Endothelial cell of umbilical vein (primary cell): ENCODE measurements at regions not wholly inside any gene's neighbourhood (a gene's known extent, or its start where the extent isn't known, plus 50 kb on each side); places are given as distances from the start of the nearest gene placed in this dataset.

Source experiments
- BruUV-seq: library from RNA; stranded (reverse); fragments of 400-500 nt; replicated peaks from 2 replicates; lab custom pipeline; 2021; lab: Mats Ljungman, UMichigan
- CTCF ChIA-PET: fragments of 300-600, 350-600 bp; sonication (Branson Sonifier 250); formaldehyde crosslinking; loops from one replicate; lab custom pipeline; 2021; ENCODE audit warnings: antibody characterized with exemption, inconsistent platforms; lab: Charles Lee
- POLR2A ChIA-PET: fragments of 300-600, 350-600 bp; sonication (Branson Sonifier 250); formaldehyde crosslinking; loops from one replicate; lab custom pipeline; 2021; ENCODE audit warnings: antibody characterized with exemption, inconsistent platforms; lab: Charles Lee
- DNase-seq: peaks from one replicate; pipeline ENCODE4 v3.0.0-alpha.2; 2011; ENCODE audit warnings: low read depth, low spot score
- FAIRE-seq: peaks from 2 replicates; lab custom pipeline; 2011; peaks lifted over from hg19 to GRCh38; lab: Jason Lieb, UNC
- H2AFZ ChIP-seq: 2 replicates; pipeline ENCODE4 v1.6.0; 2012; ENCODE audit warnings: low read depth, low read length, control low read depth, inconsistent platforms
- H3K27ac ChIP-seq: 2 replicates; pipeline ENCODE4 v1.5.1; 2011; ENCODE audit warnings: low read depth, mild to moderate bottlenecking, control low read depth, low read length, moderate library complexity; ENCODE audit not compliant: insufficient read depth
- H3K27me3 ChIP-seq, 2 experiments: 2 replicates each; pipeline versions ENCODE4 v1.6.0 to v1.6.1; 2011; ENCODE audit warnings: low read length in 2 of 2, mixed read lengths in 1 of 2; ENCODE audit not compliant: control insufficient read depth in 2 of 2, insufficient read depth in 2 of 2
- H3K36me3 ChIP-seq, 2 experiments: 2 replicates in 1 of 2; 3 replicates in 1 of 2; pipeline ENCODE4 v1.5.1; 2011; ENCODE audit warnings: low read length in 2 of 2, mild to moderate bottlenecking in 1 of 2, moderate library complexity in 1 of 2; ENCODE audit not compliant: control insufficient read depth in 2 of 2, insufficient read depth in 2 of 2; ENCODE audit errors: extremely low read depth in 1 of 2
- H3K4me1 ChIP-seq: 3 replicates; pipeline ENCODE4 v1.5.1; 2011; ENCODE audit warnings: mild to moderate bottlenecking, low read length; ENCODE audit not compliant: control insufficient read depth, insufficient read depth; ENCODE audit errors: extremely low read depth
- H3K4me2 ChIP-seq: 2 replicates; pipeline ENCODE4 v1.6.1; 2011; ENCODE audit warnings: low read length, control low read depth, mixed read lengths; ENCODE audit not compliant: insufficient read depth
- H3K4me3 ChIP-seq, 3 experiments: fragments of 200-600 bp in 1 of 3; sonication (generic), shearing (Covaris generic) in 1 of 3; replicated peaks in 1 of 3; 2 replicates each; pipeline ENCODE4 v1.5.1; 2011 to 2016; ENCODE audit warnings: control low read depth in 3 of 3, low read length in 3 of 3, mild to moderate bottlenecking in 2 of 3, inconsistent platforms in 1 of 3, low read depth in 1 of 3, moderate library complexity in 1 of 3; ENCODE audit not compliant: insufficient read depth in 1 of 3
- H3K79me2 ChIP-seq: 2 replicates; pipeline ENCODE4 v1.6.0; 2012; ENCODE audit warnings: low read length, inconsistent platforms; ENCODE audit not compliant: control insufficient read depth, insufficient read depth
- H3K9ac ChIP-seq: replicated peaks from 2 replicates; pipeline ENCODE3; 2011; ENCODE audit warnings: low read length, control low read depth; ENCODE audit not compliant: insufficient read depth; ENCODE audit errors: extremely low read depth
- H3K9me1 ChIP-seq: replicated peaks from 3 replicates; pipeline ENCODE4 v1.6.0; 2011; ENCODE audit warnings: mild to moderate bottlenecking, low read length; ENCODE audit not compliant: control insufficient read depth, insufficient read depth; ENCODE audit errors: extremely low read depth
- H3K9me3 ChIP-seq: replicated peaks from 2 replicates; pipeline ENCODE4 v1.5.1; 2012; ENCODE audit warnings: low read length, inconsistent platforms; ENCODE audit not compliant: control insufficient read depth, insufficient read depth
- H4K20me1 ChIP-seq: replicated peaks from 2 replicates; pipeline ENCODE3; 2011; ENCODE audit warnings: mild to moderate bottlenecking, low read length; ENCODE audit not compliant: control insufficient read depth, insufficient read depth; ENCODE audit errors: extremely low read depth
- FOS ChIP-seq: IDR thresholded peaks from 2 replicates; pipeline ENCODE4 v1.6.1; 2011; ENCODE audit warnings: mild to moderate bottlenecking, low read length, moderate library complexity, borderline replicate concordance; ENCODE audit not compliant: insufficient read depth
- GATA2 ChIP-seq: IDR thresholded peaks from 2 replicates; pipeline ENCODE4 v1.7.0; 2011; ENCODE audit warnings: low read depth, mild to moderate bottlenecking, moderate library complexity, mixed read lengths, low read length; ENCODE audit not compliant: insufficient read length, insufficient read depth
- JUN ChIP-seq: IDR thresholded peaks from 2 replicates; pipeline ENCODE4 v1.6.1; 2011; ENCODE audit warnings: borderline replicate concordance, low read depth; ENCODE audit not compliant: insufficient read length, insufficient read depth
- MYC ChIP-seq: IDR thresholded peaks from one replicate; pipeline ENCODE4 v1.6.1; 2011; ENCODE audit warnings: mild to moderate bottlenecking, low read depth, low read length
- POLR2A ChIP-seq: IDR thresholded peaks from 2 replicates; pipeline ENCODE4 v1.6.1; 2012; ENCODE audit warnings: low read depth, mild to moderate bottlenecking, control low read depth, low read length
- POLR2AphosphoS5 ChIP-seq: IDR thresholded peaks from 2 replicates; pipeline ENCODE4 v1.6.1; 2012; ENCODE audit warnings: low read depth, mild to moderate bottlenecking, control low read depth, low read length, moderate library complexity; ENCODE audit not compliant: insufficient read depth
- dilution Hi-C: fragments of 300-500 bp; cut with MboI; formaldehyde crosslinking; loops from one replicate; pipeline ENCODE4 v1.15.0; 2019; ENCODE audit warnings: low sequenced_read_pairs; ENCODE audit not compliant: extremely low pct_ligation_motif_present
- intact Hi-C: fragments of 100-400 bp; cut with micrococcal nuclease; formaldehyde crosslinking; loops from one replicate; pipeline ENCODE4 v1.10.0; 2022
- TF ChIP-seq, protein P1 (sequence below), 2 donors: IDR thresholded peaks; 1 replicate in 1 of 2; 2 replicates in 1 of 2; pipeline ENCODE4 v1.5.1; 2011; ENCODE audit warnings: low read length in 2 of 2, mild to moderate bottlenecking in 2 of 2, moderate library complexity in 2 of 2, control low read depth in 1 of 2, inconsistent platforms in 1 of 2, low read depth in 1 of 2; ENCODE audit not compliant: insufficient read depth in 1 of 2; ENCODE audit errors: extremely low read depth in 1 of 2

DNA sequence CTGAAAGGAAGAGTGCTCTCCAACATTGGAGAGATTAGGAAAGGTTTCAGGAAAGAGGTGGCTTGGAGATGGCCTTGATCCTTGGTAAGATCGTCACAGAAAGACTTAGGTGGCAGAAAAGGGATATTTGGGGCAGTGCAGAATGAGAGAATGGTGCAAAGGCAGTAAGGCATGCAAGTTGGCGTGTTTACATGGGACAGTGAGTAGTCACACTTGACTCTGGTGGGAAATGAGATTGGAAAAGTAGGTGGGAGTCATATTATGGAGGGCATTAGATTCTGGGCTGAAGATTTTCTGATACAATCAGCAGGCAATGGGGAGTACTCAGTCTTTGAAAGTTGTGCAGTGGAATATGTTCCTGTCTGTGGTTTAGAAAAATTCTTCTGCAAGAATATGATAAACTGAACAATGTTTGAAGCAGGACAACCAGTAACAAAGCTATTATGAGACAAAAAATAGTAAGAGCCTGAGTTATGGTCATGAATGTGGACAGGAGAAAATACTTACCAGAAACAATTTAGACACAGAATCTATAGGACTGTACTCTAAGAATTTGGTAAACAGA lies 76.2 kb upstream of the ANKRD55 start:
- H3K79me2 ChIP-seq: no peaks in the 10 kb centered on the region
- dilution Hi-C loops: no loop called here
- CTCF ChIA-PET: no interaction called here
- H3K27me3 ChIP-seq: no peaks in the 10 kb centered on the region
- POLR2A ChIA-PET: no interaction called here
- no peak overlapping the region for H3K4me3 ChIP-seq
- H3K4me2 ChIP-seq: no peak overlapping the region
- TF ChIP-seq, protein P1, sequence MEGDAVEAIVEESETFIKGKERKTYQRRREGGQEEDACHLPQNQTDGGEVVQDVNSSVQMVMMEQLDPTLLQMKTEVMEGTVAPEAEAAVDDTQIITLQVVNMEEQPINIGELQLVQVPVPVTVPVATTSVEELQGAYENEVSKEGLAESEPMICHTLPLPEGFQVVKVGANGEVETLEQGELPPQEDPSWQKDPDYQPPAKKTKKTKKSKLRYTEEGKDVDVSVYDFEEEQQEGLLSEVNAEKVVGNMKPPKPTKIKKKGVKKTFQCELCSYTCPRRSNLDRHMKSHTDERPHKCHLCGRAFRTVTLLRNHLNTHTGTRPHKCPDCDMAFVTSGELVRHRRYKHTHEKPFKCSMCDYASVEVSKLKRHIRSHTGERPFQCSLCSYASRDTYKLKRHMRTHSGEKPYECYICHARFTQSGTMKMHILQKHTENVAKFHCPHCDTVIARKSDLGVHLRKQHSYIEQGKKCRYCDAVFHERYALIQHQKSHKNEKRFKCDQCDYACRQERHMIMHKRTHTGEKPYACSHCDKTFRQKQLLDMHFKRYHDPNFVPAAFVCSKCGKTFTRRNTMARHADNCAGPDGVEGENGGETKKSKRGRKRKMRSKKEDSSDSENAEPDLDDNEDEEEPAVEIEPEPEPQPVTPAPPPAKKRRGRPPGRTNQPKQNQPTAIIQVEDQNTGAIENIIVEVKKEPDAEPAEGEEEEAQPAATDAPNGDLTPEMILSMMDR (IDR thresholded peaks at IDR 0.05; ENCODE audit: extremely low read depth in 1 of 2, insufficient read depth in 1 of 2, low read depth in 1 of 2, low read length in 2 of 2): no peak
- TF ChIP-seq MYC: no peak
- TF ChIP-seq POLR2A: no peak
- TF ChIP-seq JUN: no peak
- TF ChIP-seq FOS: no peak
- no peak for TF ChIP-seq POLR2AphosphoS5
- no peak for TF ChIP-seq GATA2
- intact Hi-C loops: no loop called here
- H4K20me1 ChIP-seq: no peaks in the 10 kb centered on the region
- FAIRE-seq (no peak), DNase-seq (no peak)
- no peaks in the 10 kb centered on the region for H3K4me1 ChIP-seq
- no TSS peak for BruUV-seq
- H2AFZ ChIP-seq: no peak overlapping the region
- no peak overlapping the region for H3K9ac ChIP-seq
- no peaks in the 10 kb centered on the region for H3K9me3 ChIP-seq
- no peaks in the 10 kb centered on the region for H3K9me1 ChIP-seq
- no peak overlapping the region for H3K27ac ChIP-seq
- H3K36me3 ChIP-seq: no peaks in the 10 kb centered on the region
